CD8-positive, alpha-beta memory T cell (primary cell): ENCODE measurements at regions not wholly inside any gene's neighbourhood (a gene's known extent, or its start where the extent isn't known, plus 50 kb on each side); places are given as distances from the start of the nearest gene placed in this dataset.

Experiments used
- CTCF ChIA-PET: fragments of 350-600 bp; sonication (Branson Sonifier 250); formaldehyde crosslinking; loops from one replicate; lab custom pipeline; 2021; ENCODE audit warnings: antibody characterized with exemption; lab: Charles Lee
- POLR2A ChIA-PET: fragments of 350-600 bp; sonication (Branson Sonifier 250); formaldehyde crosslinking; loops from one replicate; lab custom pipeline; 2021; ENCODE audit warnings: antibody characterized with exemption; lab: Charles Lee
- DNase-seq, 5 donors: peaks; one replicate each; pipeline versions ENCODE4 v3.0.0 to v3.0.0-alpha.2; 2020 to 2022; ENCODE audit warnings: mixed read lengths in 1 of 5
- H3K27ac ChIP-seq: one replicate; pipeline ENCODE4 v1.7.0; 2013; ENCODE audit warnings: low read depth, mild to moderate bottlenecking, low read length, moderate library complexity
- H3K27me3 ChIP-seq: 2 replicates; pipeline ENCODE4 v1.7.0; 2013; ENCODE audit warnings: low read length, mild to moderate bottlenecking; ENCODE audit not compliant: insufficient read depth, poor library complexity, severe bottlenecking
- H3K36me3 ChIP-seq: 2 replicates; pipeline ENCODE4 v1.7.0; 2013; ENCODE audit warnings: mild to moderate bottlenecking, low read length, moderate library complexity; ENCODE audit not compliant: insufficient read depth
- H3K4me1 ChIP-seq: 2 replicates; pipeline ENCODE4 v1.7.0; 2013; ENCODE audit warnings: mild to moderate bottlenecking, low read length, moderate library complexity; ENCODE audit not compliant: insufficient read depth
- H3K4me3 ChIP-seq: 2 replicates; pipeline ENCODE4 v1.7.0; 2013; ENCODE audit warnings: mild to moderate bottlenecking, low read length
- H3K9me3 ChIP-seq: 2 replicates; pipeline ENCODE4 v1.7.0; 2013; ENCODE audit warnings: mild to moderate bottlenecking, low read length
- H3K27ac Mint-ChIP-seq, 8 donors: one replicate each; pipeline ENCODE4 v1.8.0; 2020 to 2021; ENCODE audit warnings: mixed read lengths in 8 of 8, mild to moderate bottlenecking in 6 of 8, inconsistent platforms in 3 of 8, moderate library complexity in 3 of 8
- H3K27me3 Mint-ChIP-seq, 2 donors: one replicate each; pipeline ENCODE4 v1.8.0; 2020 to 2021; ENCODE audit warnings: mixed read lengths in 2 of 2, mild to moderate bottlenecking in 1 of 2, moderate library complexity in 1 of 2
- H3K36me3 Mint-ChIP-seq, 3 donors: one replicate each; pipeline ENCODE4 v1.8.0; 2020 to 2021; ENCODE audit warnings: mixed read lengths in 3 of 3, inconsistent platforms in 1 of 3, mild to moderate bottlenecking in 1 of 3
- H3K4me1 Mint-ChIP-seq, 3 donors: one replicate each; pipeline ENCODE4 v1.8.0; 2020 to 2021; ENCODE audit warnings: mixed read lengths in 3 of 3, inconsistent platforms in 1 of 3, mild to moderate bottlenecking in 1 of 3
- H3K4me3 Mint-ChIP-seq, 7 donors: one replicate each; pipeline ENCODE4 v1.8.0; 2020 to 2021; ENCODE audit warnings: mixed read lengths in 7 of 7, mild to moderate bottlenecking in 6 of 7, moderate library complexity in 4 of 7, inconsistent platforms in 2 of 7
- H3K9me3 Mint-ChIP-seq, 5 donors: one replicate each; pipeline ENCODE4 v1.8.0; 2020 to 2022; ENCODE audit warnings: mixed read lengths in 5 of 5, mild to moderate bottlenecking in 3 of 5, moderate library complexity in 2 of 5, inconsistent platforms in 1 of 5

GRCh38 chr4:165751882-165752281 lies 121.2 kb upstream of the TLL1 start:
- no peak for DNase-seq
- Mint-ChIP-seq H3K4me3 (no peak overlapping the region), H3K4me1 (no peaks in the 10 kb centered on the region), H3K36me3 (no peaks in the 10 kb centered on the region), H3K9me3 (peaks cover 2 to 10% (median 6%) of the 10 kb centered on the region in 5 donors), H3K27ac (no peak overlapping the region), H3K27me3 (no peaks in the 10 kb centered on the region)
- Histone ChIP-seq H3K9me3 (no peaks in the 10 kb centered on the region), H3K27me3 (no peaks in the 10 kb centered on the region), H3K4me1 (no peaks in the 10 kb centered on the region), H3K27ac (no peak overlapping the region), H3K36me3 (no peaks in the 10 kb centered on the region), H3K4me3 (no peak overlapping the region)
- ChIA-PET CTCF (no interaction called here), POLR2A (no interaction called here)

DNA sequence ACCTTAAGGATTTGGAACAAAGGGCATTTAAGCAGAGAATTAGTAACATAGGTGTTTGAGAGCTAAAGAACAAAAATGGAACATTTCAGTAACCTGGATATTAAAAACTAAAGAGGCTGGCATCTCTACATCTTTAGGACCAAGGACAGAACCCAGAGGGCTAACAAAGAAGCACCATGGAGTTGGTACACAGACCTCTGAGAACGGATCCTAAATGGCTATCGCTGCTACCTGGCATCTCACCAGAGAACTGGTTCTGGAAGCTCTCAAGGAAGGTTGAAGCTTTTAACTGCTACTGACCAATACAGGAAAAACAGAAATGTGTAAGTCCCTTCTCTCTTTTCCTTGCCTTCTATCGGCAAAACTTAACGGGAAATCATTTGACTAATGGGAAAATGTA lies 118.4 kb upstream of the TLL1 start:
- Histone ChIP-seq H3K27ac (no peak overlapping the region), H3K4me3 (no peak overlapping the region), H3K36me3 (no peaks in the 10 kb centered on the region), H3K9me3 (no peaks in the 10 kb centered on the region), H3K27me3 (no peaks in the 10 kb centered on the region), H3K4me1 (no peaks in the 10 kb centered on the region)
- Mint-ChIP-seq H3K27ac (no peak overlapping the region), H3K27me3 (no peaks in the 10 kb centered on the region), H3K4me3 (no peak overlapping the region), H3K36me3 (no peaks in the 10 kb centered on the region), H3K9me3 (peaks cover 0 to 6% (median 3%) of the 10 kb centered on the region in 5 donors), H3K4me1 (no peaks in the 10 kb centered on the region)
- ChIA-PET POLR2A (no interaction called here), CTCF (no interaction called here)
- DNase-seq = no peak

DNA sequence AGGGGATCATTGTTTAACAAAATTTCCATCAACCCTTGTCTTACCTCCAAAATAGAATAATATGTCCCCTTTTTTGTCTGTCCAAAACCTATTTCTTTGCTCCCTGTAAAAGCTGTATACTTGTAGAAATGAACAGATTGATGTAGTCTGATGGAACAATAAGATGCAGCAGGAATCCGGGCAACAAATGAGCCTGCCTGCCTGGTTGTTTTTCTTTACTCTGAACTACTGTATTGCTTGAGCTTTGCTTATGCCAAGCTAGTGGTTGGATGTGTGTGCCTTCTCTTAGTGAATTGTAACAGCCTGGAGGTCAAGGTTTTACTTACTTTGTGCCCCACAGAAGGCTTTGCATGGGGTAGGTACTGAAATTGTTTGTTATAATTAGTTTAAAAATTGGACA lies 116.2 kb upstream of the TLL1 start:
- no peak for DNase-seq
- no peak overlapping the region for H3K4me3 ChIP-seq
- Mint-ChIP-seq H3K27ac (no peak overlapping the region), H3K27me3 (no peaks in the 10 kb centered on the region), H3K36me3 (no peaks in the 10 kb centered on the region), H3K9me3 (peaks cover 0 to 6% (median 3%) of the 10 kb centered on the region in 5 donors), H3K4me1 (no peaks in the 10 kb centered on the region), H3K4me3 (no peak overlapping the region)
- H3K36me3 ChIP-seq = no peaks in the 10 kb centered on the region
- no peaks in the 10 kb centered on the region for H3K27me3 ChIP-seq
- CTCF ChIA-PET = no interaction called here
- no peaks in the 10 kb centered on the region for H3K4me1 ChIP-seq
- POLR2A ChIA-PET = no interaction called here
- no peak overlapping the region for H3K27ac ChIP-seq
- H3K9me3 ChIP-seq = no peaks in the 10 kb centered on the region

DNA sequence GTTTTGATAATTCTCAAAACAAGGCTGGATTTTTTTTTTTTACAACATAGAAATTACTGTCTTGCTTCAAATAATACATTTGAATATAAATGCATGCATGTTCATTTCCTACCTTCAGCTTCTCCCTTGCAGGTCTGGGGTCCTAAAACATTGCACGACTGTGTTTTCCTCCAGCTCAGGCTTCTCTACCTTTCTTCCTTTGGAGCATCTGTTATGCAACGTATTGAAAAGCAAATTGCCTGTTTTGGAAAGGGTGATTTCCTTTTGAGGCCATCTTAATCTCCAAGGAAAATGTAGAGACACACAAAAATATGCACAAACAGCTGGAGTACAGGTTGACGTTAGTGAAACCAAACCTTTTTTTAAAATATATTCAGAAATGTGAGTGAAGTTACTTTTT lies 115.6 kb upstream of the TLL1 start:
- H3K4me1 Mint-ChIP-seq = no peaks in the 10 kb centered on the region
- DNase-seq = no peak
- H3K9me3 Mint-ChIP-seq = peaks cover 0 to 5% (median 3%) of the 10 kb centered on the region in 5 donors
- CTCF ChIA-PET = no interaction called here
- Histone ChIP-seq H3K4me1 (no peaks in the 10 kb centered on the region), H3K9me3 (no peaks in the 10 kb centered on the region), H3K36me3 (no peaks in the 10 kb centered on the region), H3K27me3 (no peaks in the 10 kb centered on the region), H3K27ac (no peak overlapping the region), H3K4me3 (no peak overlapping the region)
- no peaks in the 10 kb centered on the region for H3K36me3 Mint-ChIP-seq
- POLR2A ChIA-PET = no interaction called here
- no peaks in the 10 kb centered on the region for H3K27me3 Mint-ChIP-seq
- H3K27ac Mint-ChIP-seq = no peak overlapping the region
- no peak overlapping the region for H3K4me3 Mint-ChIP-seq

DNA sequence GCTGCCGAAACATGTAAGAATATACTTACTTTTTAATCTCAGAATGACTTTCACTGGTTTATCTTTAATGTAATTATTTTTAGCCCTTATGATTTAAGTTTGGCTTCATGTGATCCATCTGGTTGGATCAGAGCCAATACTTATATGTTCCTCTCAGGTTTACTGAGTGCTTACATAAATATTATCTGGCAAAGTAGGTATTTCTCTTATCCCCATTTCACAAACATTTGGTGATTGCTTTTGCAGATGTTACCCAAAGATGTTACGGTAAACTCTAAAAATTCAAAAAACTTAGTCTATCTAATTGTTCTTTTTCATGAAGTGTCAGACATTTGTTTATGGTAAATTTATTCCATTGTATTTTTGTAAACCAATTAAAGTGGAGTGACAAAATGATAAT lies 115.0 kb upstream of the TLL1 start:
- H3K36me3 Mint-ChIP-seq = no peaks in the 10 kb centered on the region
- no peaks in the 10 kb centered on the region for H3K4me1 Mint-ChIP-seq
- H3K4me3 ChIP-seq = no peak overlapping the region
- H3K27me3 Mint-ChIP-seq = no peaks in the 10 kb centered on the region
- peaks cover 0 to 4% (median 3%) of the 10 kb centered on the region in 5 donors for H3K9me3 Mint-ChIP-seq
- ChIA-PET POLR2A (no interaction called here), CTCF (no interaction called here)
- no peaks in the 10 kb centered on the region for H3K27me3 ChIP-seq
- no peak overlapping the region for H3K4me3 Mint-ChIP-seq
- H3K9me3 ChIP-seq = no peaks in the 10 kb centered on the region
- no peak overlapping the region for H3K27ac ChIP-seq
- no peak overlapping the region for H3K27ac Mint-ChIP-seq
- DNase-seq = no peak
- no peaks in the 10 kb centered on the region for H3K4me1 ChIP-seq
- no peaks in the 10 kb centered on the region for H3K36me3 ChIP-seq

GRCh38 chr4:165760182-165760581 lies 112.9 kb upstream of the TLL1 start:
- no peak overlapping the region for H3K4me3 Mint-ChIP-seq
- DNase-seq = no peak
- Histone ChIP-seq H3K36me3 (no peaks in the 10 kb centered on the region), H3K4me3 (no peak overlapping the region), H3K9me3 (no peaks in the 10 kb centered on the region), H3K27me3 (no peaks in the 10 kb centered on the region), H3K27ac (no peak overlapping the region), H3K4me1 (no peaks in the 10 kb centered on the region)
- ChIA-PET CTCF (no interaction called here), POLR2A (no interaction called here)
- H3K4me1 Mint-ChIP-seq = no peaks in the 10 kb centered on the region
- no peaks in the 10 kb centered on the region for H3K36me3 Mint-ChIP-seq
- H3K27me3 Mint-ChIP-seq = no peaks in the 10 kb centered on the region
- peaks cover under 1 to 7% (median 1%) of the 10 kb centered on the region in 5 donors for H3K9me3 Mint-ChIP-seq
- H3K27ac Mint-ChIP-seq = no peak overlapping the region

DNA sequence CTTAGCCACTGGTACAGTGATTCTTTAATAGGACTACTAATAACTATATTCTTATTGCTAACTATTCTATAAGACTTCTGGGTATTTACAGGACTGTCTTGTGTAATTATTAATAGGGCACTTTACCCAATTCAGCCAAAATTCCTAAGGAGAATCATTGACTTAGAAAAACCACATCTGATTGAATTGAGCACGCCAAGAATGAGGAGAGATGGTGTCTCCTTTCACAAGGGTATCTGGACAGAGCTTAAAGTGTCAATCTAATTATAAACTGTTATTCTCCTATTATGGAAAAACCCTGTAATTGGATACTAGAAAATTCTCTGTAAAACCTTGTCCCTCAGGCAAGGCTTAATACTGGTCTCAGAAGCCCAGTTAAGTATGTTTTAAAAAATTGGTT lies 111.1 kb upstream of the TLL1 start:
- H3K4me3 Mint-ChIP-seq = no peak overlapping the region
- no peak for DNase-seq
- no peaks in the 10 kb centered on the region for H3K4me1 Mint-ChIP-seq
- H3K9me3 Mint-ChIP-seq = peaks cover 0 to 13% (median 0%) of the 10 kb centered on the region in 5 donors
- no peaks in the 10 kb centered on the region for H3K27me3 Mint-ChIP-seq
- ChIA-PET CTCF (no interaction called here), POLR2A (no interaction called here)
- H3K27ac Mint-ChIP-seq = no peak overlapping the region
- Histone ChIP-seq H3K4me3 (no peak overlapping the region), H3K27ac (no peak overlapping the region), H3K27me3 (no peaks in the 10 kb centered on the region), H3K4me1 (no peaks in the 10 kb centered on the region), H3K36me3 (no peaks in the 10 kb centered on the region), H3K9me3 (no peaks in the 10 kb centered on the region)
- H3K36me3 Mint-ChIP-seq = no peaks in the 10 kb centered on the region

DNA sequence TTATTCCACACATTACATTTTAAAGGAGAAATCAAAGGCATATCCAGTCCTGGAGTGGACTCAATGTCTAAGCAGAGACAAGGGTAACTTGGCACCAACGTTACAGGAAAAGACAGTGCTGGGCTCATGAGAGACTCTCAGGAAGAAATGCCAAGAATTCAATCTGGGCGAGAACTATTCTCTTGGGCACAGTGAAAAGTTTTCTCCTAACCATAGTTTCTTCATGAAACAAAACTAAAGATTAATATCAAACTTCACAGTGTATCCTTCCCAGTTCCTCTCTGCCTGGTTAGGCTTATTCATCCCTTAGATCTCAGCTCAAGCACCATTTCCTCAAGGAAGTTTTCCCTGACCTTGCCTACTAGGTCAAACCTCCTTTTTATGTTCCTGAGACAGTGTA lies 109.4 kb upstream of the TLL1 start:
- Histone ChIP-seq H3K36me3 (no peaks in the 10 kb centered on the region), H3K4me1 (no peaks in the 10 kb centered on the region), H3K27me3 (no peaks in the 10 kb centered on the region), H3K4me3 (no peak overlapping the region), H3K27ac (no peak overlapping the region), H3K9me3 (no peaks in the 10 kb centered on the region)
- no peak overlapping the region for H3K27ac Mint-ChIP-seq
- no peak for DNase-seq
- no peaks in the 10 kb centered on the region for H3K4me1 Mint-ChIP-seq
- H3K27me3 Mint-ChIP-seq = no peaks in the 10 kb centered on the region
- H3K4me3 Mint-ChIP-seq = no peak overlapping the region
- POLR2A ChIA-PET = no interaction called here
- H3K36me3 Mint-ChIP-seq = no peaks in the 10 kb centered on the region
- peaks cover 0 to 17% (median 0%) of the 10 kb centered on the region in 5 donors for H3K9me3 Mint-ChIP-seq
- CTCF ChIA-PET = no interaction called here

DNA sequence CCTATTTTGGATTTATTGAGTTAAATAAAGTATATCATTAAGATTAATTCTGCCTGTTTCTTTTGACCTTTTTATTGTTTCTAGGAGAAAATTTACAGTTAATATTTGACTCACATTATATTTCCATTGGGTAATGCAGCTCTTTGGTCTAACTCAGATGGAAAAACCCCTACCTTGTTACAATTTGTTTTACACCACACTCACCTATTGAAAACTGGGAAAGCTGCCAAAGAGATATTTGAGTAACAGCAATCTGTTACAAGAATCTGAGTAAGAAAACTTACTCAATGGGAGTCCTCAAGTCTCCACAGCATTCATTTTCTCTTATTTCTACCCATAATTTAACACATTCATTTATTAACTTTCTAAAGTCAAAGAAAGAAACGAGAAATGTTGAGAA lies 108.0 kb upstream of the TLL1 start:
- H3K27me3 ChIP-seq = no peaks in the 10 kb centered on the region
- ChIA-PET CTCF (no interaction called here), POLR2A (no interaction called here)
- Mint-ChIP-seq H3K4me1 (no peaks in the 10 kb centered on the region), H3K9me3 (peaks cover 0 to 17% (median 0%) of the 10 kb centered on the region in 5 donors), H3K27me3 (no peaks in the 10 kb centered on the region), H3K4me3 (no peak overlapping the region), H3K27ac (no peak overlapping the region), H3K36me3 (no peaks in the 10 kb centered on the region)
- H3K36me3 ChIP-seq = no peaks in the 10 kb centered on the region
- no peaks in the 10 kb centered on the region for H3K4me1 ChIP-seq
- H3K27ac ChIP-seq = no peak overlapping the region
- DNase-seq = no peak
- H3K9me3 ChIP-seq = no peaks in the 10 kb centered on the region
- no peak overlapping the region for H3K4me3 ChIP-seq
